Right lobe of liver (tissue), 4 donors: ENCODE measurements at regions not wholly inside any gene's neighbourhood (a gene's known extent, or its start where the extent isn't known, plus 50 kb on each side); places are given as distances from the start of the nearest gene placed in this dataset.

Experiments
- POLR2A ChIP-seq: fragments of 450-650 bp; IDR thresholded peaks from one replicate; pipeline ENCODE4 v1.6.1; 2017; ENCODE audit warnings: antibody characterized with exemption, mild to moderate bottlenecking
- TF ChIP-seq, protein P1 (sequence below), 4 donors: fragments of 200-600 bp in 3 of 4; fragments of 450-650 bp in 1 of 4; IDR thresholded peaks; one replicate each; pipeline versions ENCODE4 v1.5.1 to v1.8.0; 2016 to 2022; ENCODE audit warnings: antibody characterized with exemption in 4 of 4, mild to moderate bottlenecking in 2 of 4
- donor health status: DM: no; HTN: no; CAD: no.
- donor health status: DM: no; HTN: no; CAD: no.
- donor health status: DM: no; HTN: yes; CAD: no.

DNA sequence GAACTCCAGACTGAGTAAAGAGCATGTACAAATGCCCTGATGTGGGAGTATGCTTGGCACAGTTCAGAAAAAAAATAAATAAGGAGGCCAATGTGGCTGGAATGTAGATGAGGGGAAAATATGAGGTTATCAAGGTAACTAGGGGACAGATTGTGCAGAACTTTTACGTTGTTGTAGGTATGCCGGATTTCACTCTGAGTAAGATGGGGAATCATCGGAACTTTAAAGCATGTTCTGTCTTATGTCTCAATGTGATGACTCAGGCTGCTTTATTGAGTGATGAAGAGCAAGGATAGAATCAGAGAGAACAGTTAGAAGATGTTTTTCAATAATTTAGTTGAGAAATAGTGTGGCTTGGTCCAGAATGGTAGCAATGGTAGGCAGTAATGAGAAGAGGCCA, 130.4 kb downstream of the C11orf87 start:
- TF ChIP-seq, protein P1, sequence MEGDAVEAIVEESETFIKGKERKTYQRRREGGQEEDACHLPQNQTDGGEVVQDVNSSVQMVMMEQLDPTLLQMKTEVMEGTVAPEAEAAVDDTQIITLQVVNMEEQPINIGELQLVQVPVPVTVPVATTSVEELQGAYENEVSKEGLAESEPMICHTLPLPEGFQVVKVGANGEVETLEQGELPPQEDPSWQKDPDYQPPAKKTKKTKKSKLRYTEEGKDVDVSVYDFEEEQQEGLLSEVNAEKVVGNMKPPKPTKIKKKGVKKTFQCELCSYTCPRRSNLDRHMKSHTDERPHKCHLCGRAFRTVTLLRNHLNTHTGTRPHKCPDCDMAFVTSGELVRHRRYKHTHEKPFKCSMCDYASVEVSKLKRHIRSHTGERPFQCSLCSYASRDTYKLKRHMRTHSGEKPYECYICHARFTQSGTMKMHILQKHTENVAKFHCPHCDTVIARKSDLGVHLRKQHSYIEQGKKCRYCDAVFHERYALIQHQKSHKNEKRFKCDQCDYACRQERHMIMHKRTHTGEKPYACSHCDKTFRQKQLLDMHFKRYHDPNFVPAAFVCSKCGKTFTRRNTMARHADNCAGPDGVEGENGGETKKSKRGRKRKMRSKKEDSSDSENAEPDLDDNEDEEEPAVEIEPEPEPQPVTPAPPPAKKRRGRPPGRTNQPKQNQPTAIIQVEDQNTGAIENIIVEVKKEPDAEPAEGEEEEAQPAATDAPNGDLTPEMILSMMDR (IDR thresholded peaks at IDR 0.05): no peak
- no peak for TF ChIP-seq POLR2A
